Adrenal gland (tissue), 9 donors: ENCODE measurements at regions not wholly inside any gene's neighbourhood (a gene's known extent, or its start where the extent isn't known, plus 50 kb on each side); places are given as distances from the start of the nearest gene placed in this dataset.

ENCODE experiments used
- DNase-seq, 7 donors: peaks; one replicate each; pipeline ENCODE4 v3.0.0-alpha.2; 2019 to 2020
- H3K27ac ChIP-seq, 5 donors: fragments of 200-600 bp; sonication (generic) in 4 of 5; 1 replicate in 3 of 5; 2 replicates in 2 of 5; pipeline versions ENCODE4 v1.5.1 to v1.8.0; 2016 to 2020; ENCODE audit warnings: mild to moderate bottlenecking in 1 of 5
- H3K27me3 ChIP-seq: fragments of 200-600 bp; 2 replicates; pipeline ENCODE4 v1.8.0; 2021
- H3K36me3 ChIP-seq, 2 donors: fragments of 200-600 bp; replicated peaks in 1 of 2; 1 replicate in 1 of 2; 2 replicates in 1 of 2; pipeline versions ENCODE4 v1.5.1 to v1.8.0; 2018 to 2022
- H3K4me1 ChIP-seq, 2 donors: fragments of 200-600 bp; replicated peaks in 1 of 2; 1 replicate in 1 of 2; 2 replicates in 1 of 2; pipeline versions ENCODE4 v1.5.1 to v1.8.0; 2018 to 2021
- H3K4me3 ChIP-seq, 4 donors: fragments of 200-600 bp; sonication (generic) in 3 of 4; one replicate each; pipeline ENCODE4 v1.5.1; 2016 to 2018
- H3K9me3 ChIP-seq, 3 donors: fragments of 200-600 bp; sonication (generic) in 1 of 3; replicated peaks in 1 of 3; 1 replicate in 2 of 3; 2 replicates in 1 of 3; pipeline versions ENCODE4 v1.5.1 to v1.8.0; 2016 to 2021
- CTCF ChIP-seq, 6 experiments: fragments of 450-650 bp in 4 of 6; fragments of 200-600 bp in 2 of 6; sonication (generic) in 1 of 6; IDR thresholded peaks; 1 replicate in 5 of 6; 2 replicates in 1 of 6; pipeline versions ENCODE4 v1.5.1 to v1.8.0; 2016 to 2021; ENCODE audit warnings: antibody characterized with exemption in 6 of 6, mild to moderate bottlenecking in 2 of 6, moderate library complexity in 1 of 6
- POLR2A ChIP-seq, 2 donors: fragments of 450-650 bp; IDR thresholded peaks; one replicate each; pipeline ENCODE4 v1.6.1; 2017; ENCODE audit warnings: antibody characterized with exemption in 2 of 2, mild to moderate bottlenecking in 2 of 2, moderate library complexity in 1 of 2
- WGBS, 4 donors: extraction: QIAGEN DNeasy Blood & Tissue Kit in 2 of 4; methylation state at CpG; one replicate each; pipeline versions ENCODE4 v1.1.5 to v1.1.7; 2013 to 2017; 5-methylcytosine and 5-hydroxymethylcytosine counted together
- intact Hi-C, 2 donors: fragments of 100-400 bp; cut with DNase I; formaldehyde crosslinking; loops; one replicate each; pipeline versions ENCODE4 v1.14.1 to v1.15.0; 2022 to 2023
- donor health status: healthy with polysubstance abuse.
- donor health status: Bipolar disorder and iron deficiency.
- donor health status: DM: yes; HTN: yes; CAD: no.
- donor health status: DM: no; HTN: no; CAD: no.
- donor health status: DM: no; HTN: no; CAD: no.

DNA sequence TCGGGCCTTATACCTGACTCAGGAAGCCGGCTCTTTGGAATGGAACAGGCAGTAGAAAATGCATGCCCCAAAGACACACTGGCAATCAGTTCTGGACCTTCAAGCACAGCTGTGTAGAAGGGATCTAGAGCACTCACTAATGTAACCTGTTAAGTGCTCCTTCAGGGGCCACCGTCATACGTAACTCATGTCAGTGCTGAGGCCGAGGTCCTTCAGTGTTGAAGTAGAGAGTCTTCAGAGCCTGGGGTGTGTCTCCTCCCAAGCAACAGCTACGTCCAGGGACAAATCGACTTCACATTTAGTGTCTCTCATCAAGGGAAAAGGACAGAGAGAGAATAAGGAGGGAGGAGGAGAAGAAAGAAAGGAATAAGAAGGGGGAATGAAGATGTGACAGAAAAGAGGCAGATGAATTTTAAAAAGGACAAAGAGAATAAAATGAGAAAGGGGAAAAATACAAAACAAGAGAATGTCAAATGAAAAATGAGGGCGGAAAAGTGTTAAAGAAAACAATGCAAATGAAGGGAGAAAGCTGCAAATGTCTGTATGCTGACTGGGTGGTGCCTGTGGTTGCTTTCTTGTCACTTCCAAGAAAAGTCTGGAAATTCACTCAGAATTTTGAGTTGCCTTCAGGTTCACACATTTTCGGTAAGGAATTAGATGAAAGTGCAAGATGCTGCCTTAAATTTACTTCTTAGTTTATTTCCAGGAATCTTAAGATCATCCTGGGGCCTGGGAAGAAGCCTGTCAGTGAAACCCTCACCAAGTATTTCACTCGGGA is 989.4 kb downstream of the GRID1 start:
- Histone ChIP-seq H3K4me3 (no peak overlapping the region), H3K4me1 (no peaks in the 10 kb centered on the region), H3K36me3 (no peaks in the 10 kb centered on the region), H3K9me3 (no peaks in the 10 kb centered on the region), H3K27me3 (no peaks in the 10 kb centered on the region), H3K27ac (no peak overlapping the region)
- intact Hi-C loops = no loop called here
- no peak for DNase-seq
- 78 to 86% (median 80%) methylated on average over 10 of the region's 10 CpGs for WGBS, 4 donors
- no peak for TF ChIP-seq CTCF (IDR thresholded peaks at IDR 0.05)
- TF ChIP-seq POLR2A (IDR thresholded peaks at IDR 0.05) = no peak

GRCh38 chr10:85379338-85379737 is 987.3 kb downstream of the GRID1 start:
- 84 to 90% (median 87%) methylated on average over 3 of the region's 3 CpGs for WGBS, 4 donors

DNA sequence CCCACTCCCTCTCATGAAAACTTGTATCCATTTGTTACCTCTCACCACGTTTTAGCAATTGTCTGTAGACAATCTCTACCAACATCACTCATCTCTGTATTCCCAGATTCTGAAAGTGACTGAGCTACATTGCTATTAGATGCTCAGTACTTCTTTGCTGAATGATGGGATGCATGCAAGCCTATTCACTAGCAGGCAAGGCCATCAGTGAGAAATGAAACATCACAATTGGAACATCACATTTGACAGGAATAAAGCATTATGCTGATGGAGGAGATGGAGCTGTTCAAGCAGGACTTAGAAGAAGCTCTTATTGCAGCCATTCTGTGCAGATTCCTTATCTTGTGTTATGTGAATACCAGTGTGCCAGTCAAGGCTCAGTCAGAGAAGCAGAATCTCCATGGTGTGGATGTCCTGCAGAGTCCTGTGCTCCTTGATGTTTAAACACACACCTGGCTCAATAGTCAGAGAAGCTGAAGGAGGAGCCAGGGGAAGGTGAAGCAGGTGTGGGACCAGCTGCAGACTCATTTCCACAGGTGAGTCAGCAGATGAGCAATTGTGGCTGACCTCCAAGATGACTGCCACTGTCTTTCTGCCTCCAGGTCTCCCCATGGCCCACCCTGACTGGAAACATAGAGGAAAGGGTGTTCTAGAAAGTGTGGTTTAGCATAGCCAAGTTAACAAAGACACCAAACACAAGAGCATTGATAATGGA is 965.5 kb downstream of the GRID1 start:
- Histone ChIP-seq H3K27ac (no peak overlapping the region), H3K27me3 (no peaks in the 10 kb centered on the region), H3K4me3 (no peak overlapping the region), H3K9me3 (no peaks in the 10 kb centered on the region), H3K4me1 (no peaks in the 10 kb centered on the region), H3K36me3 (no peaks in the 10 kb centered on the region)
- no peak for DNase-seq
- intact Hi-C loops = no loop called here
- TF ChIP-seq CTCF (IDR thresholded peaks at IDR 0.05) = no peak
- no peak for TF ChIP-seq POLR2A (IDR thresholded peaks at IDR 0.05)
- WGBS, 4 donors = 33 to 51% (median 36%) methylated on average over 1 of the region's 1 CpG

More at GRCh38 chr10:85379338-85379737, 987.3 kb downstream of the GRID1 start:
- Histone ChIP-seq H3K9me3 (no peaks in the 10 kb centered on the region), H3K36me3 (no peaks in the 10 kb centered on the region), H3K4me1 (no peaks in the 10 kb centered on the region), H3K27me3 (no peaks in the 10 kb centered on the region), H3K4me3 (no peak overlapping the region), H3K27ac (no peak overlapping the region)
- intact Hi-C loops = no loop called here
- no peak for TF ChIP-seq CTCF (IDR thresholded peaks at IDR 0.05)
- TF ChIP-seq POLR2A (IDR thresholded peaks at IDR 0.05) = no peak
- no peak for DNase-seq

DNA sequence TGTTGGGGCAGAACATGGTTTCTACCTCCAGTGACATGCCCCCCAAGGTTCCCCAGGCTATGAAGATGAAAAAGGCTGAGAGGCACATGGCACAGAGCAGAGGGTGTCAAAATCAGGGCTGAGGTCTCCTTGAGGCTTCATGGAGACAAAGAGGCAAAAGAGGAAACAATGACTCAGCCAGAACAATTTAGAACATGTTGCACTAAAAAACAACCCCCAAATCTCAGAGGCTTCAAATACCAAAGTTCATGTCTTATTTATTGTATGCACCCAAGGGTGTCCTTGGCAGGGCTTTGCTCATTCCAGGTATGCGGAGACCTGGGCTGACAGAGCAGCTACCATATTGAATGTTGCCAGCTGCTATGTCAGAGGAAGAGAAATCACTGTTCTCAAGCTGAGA is 964.1 kb downstream of the GRID1 start:
- no peaks in the 10 kb centered on the region for H3K36me3 ChIP-seq
- no peaks in the 10 kb centered on the region for H3K27me3 ChIP-seq
- TF ChIP-seq CTCF (IDR thresholded peaks at IDR 0.05) (no peak), POLR2A (IDR thresholded peaks at IDR 0.05) (no peak)
- DNase-seq = no peak
- WGBS, 4 donors = 89 to 91% (median 91%) methylated on average over 1 of the region's 1 CpG; no CpG with 5 or more reads in 1 of the 4 donors
- no peaks in the 10 kb centered on the region for H3K9me3 ChIP-seq
- H3K27ac ChIP-seq = no peak overlapping the region
- H3K4me3 ChIP-seq = no peak overlapping the region
- H3K4me1 ChIP-seq = no peaks in the 10 kb centered on the region
- intact Hi-C loops = no loop called here
